ENCODE measurements at regions not wholly inside any gene's neighbourhood (a gene's known extent, or its start where the extent isn't known, plus 50 kb on each side); places are given as distances from the start of the nearest gene placed in this dataset.

DNA sequence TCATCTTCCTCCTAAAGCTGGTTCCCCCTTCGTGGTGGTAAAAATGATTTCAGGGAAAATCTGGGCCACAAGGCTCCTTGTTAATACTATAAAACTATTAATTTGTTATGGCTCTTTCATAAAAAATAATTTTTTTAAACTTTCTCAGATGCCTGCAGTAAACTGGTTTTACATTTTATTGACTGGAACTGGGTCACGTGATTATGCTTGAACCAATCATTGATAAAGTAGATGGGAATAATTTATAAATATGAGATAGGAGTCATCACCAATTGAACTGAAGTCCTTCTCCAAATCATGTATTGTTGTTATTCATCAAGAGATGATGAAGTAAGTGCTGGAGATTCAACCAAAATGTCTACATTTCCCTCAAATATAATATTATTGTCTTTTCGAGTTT is 138.4 kb downstream of the SLC17A6 start:
- TF ChIP-seq, protein P1, sequence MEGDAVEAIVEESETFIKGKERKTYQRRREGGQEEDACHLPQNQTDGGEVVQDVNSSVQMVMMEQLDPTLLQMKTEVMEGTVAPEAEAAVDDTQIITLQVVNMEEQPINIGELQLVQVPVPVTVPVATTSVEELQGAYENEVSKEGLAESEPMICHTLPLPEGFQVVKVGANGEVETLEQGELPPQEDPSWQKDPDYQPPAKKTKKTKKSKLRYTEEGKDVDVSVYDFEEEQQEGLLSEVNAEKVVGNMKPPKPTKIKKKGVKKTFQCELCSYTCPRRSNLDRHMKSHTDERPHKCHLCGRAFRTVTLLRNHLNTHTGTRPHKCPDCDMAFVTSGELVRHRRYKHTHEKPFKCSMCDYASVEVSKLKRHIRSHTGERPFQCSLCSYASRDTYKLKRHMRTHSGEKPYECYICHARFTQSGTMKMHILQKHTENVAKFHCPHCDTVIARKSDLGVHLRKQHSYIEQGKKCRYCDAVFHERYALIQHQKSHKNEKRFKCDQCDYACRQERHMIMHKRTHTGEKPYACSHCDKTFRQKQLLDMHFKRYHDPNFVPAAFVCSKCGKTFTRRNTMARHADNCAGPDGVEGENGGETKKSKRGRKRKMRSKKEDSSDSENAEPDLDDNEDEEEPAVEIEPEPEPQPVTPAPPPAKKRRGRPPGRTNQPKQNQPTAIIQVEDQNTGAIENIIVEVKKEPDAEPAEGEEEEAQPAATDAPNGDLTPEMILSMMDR (IDR thresholded peaks at IDR 0.05) = no peak
- TF ChIP-seq EP300 (IDR thresholded peaks at IDR 0.05) = no peak
